Neural progenitor cell (in vitro differentiated cells): ENCODE measurements at regions not wholly inside any gene's neighbourhood (a gene's known extent, or its start where the extent isn't known, plus 50 kb on each side); places are given as distances from the start of the nearest gene placed in this dataset.

Source experiments
- DNase-seq: peaks from one replicate; pipeline ENCODE4 v3.0.0-alpha.2; 2016; ENCODE audit warnings: low spot score
- H2AFZ ChIP-seq: fragments of 200-600 bp; sonication (generic); replicated peaks from 2 replicates; pipeline ENCODE4 v1.6.1; 2016; ENCODE audit warnings: antibody characterized with exemption
- H3F3A ChIP-seq: fragments of 200-600 bp; sonication (generic); 2 replicates; pipeline ENCODE4 v1.6.1; 2016; ENCODE audit warnings: antibody characterized with exemption, low read depth
- H3K27ac ChIP-seq: fragments of 200-600 bp; sonication (generic); 2 replicates; pipeline ENCODE4 v1.5.1; 2016; ENCODE audit warnings: mild to moderate bottlenecking
- H3K27me3 ChIP-seq: fragments of 200-600 bp; sonication (generic); 2 replicates; pipeline ENCODE4 v1.6.1; 2016; ENCODE audit warnings: mild to moderate bottlenecking, moderate library complexity
- H3K36me3 ChIP-seq: fragments of 200-600 bp; sonication (generic); 2 replicates; pipeline ENCODE4 v1.5.1; 2016
- H3K4me1 ChIP-seq: fragments of 200-600 bp; sonication (generic); 2 replicates; pipeline ENCODE4 v1.6.1; 2016; ENCODE audit warnings: mixed run types
- H3K4me2 ChIP-seq: fragments of 200-600 bp; sonication (generic); 2 replicates; pipeline ENCODE4 v1.6.1; 2016
- H3K4me3 ChIP-seq: fragments of 200-600 bp; sonication (generic); 2 replicates; pipeline ENCODE4 v1.5.1; 2016
- H3K79me2 ChIP-seq: fragments of 200-600 bp; sonication (generic); 2 replicates; pipeline ENCODE4 v1.6.1; 2016; ENCODE audit warnings: low read depth
- H3K9ac ChIP-seq: fragments of 200-600 bp; sonication (generic); 2 replicates; pipeline ENCODE4 v1.6.1; 2016
- H3K9me3 ChIP-seq: fragments of 200-600 bp; sonication (generic); 2 replicates; pipeline ENCODE4 v1.5.1; 2016; ENCODE audit warnings: low read depth
- H4K20me1 ChIP-seq: fragments of 200-600 bp; sonication (generic); 2 replicates; pipeline ENCODE4 v1.6.1; 2016; ENCODE audit warnings: low read depth
- H3K27ac Mint-ChIP-seq: 3 replicates; pipeline ENCODE4 v1.8.0; 2021; ENCODE audit warnings: mixed read lengths
- H3K27me3 Mint-ChIP-seq: 2 replicates; pipeline ENCODE4 v1.8.0; 2022; ENCODE audit warnings: low read depth, mild to moderate bottlenecking, inconsistent platforms, moderate library complexity, mixed read lengths; ENCODE audit not compliant: insufficient read depth
- H3K36me3 Mint-ChIP-seq: 3 replicates; pipeline ENCODE4 v1.8.0; 2021; ENCODE audit warnings: mixed read lengths
- H3K4me1 Mint-ChIP-seq: 3 replicates; pipeline ENCODE4 v1.8.0; 2021; ENCODE audit warnings: mixed read lengths
- H3K4me3 Mint-ChIP-seq: 3 replicates; pipeline ENCODE4 v1.8.0; 2021; ENCODE audit warnings: mild to moderate bottlenecking, moderate library complexity, mixed read lengths
- H3K9me3 Mint-ChIP-seq: 3 replicates; pipeline ENCODE4 v1.8.0; 2020; ENCODE audit warnings: mixed read lengths
- EZH2 ChIP-seq: fragments of 200-600 bp; sonication (generic); IDR thresholded peaks from 2 replicates; pipeline ENCODE4 v1.6.1; 2017; ENCODE audit warnings: antibody characterized with exemption, mild to moderate bottlenecking, moderate library complexity
- EZH2phosphoT487 ChIP-seq: fragments of 200-600 bp; sonication (generic); IDR thresholded peaks from 2 replicates; pipeline ENCODE4 v1.6.1; 2017; ENCODE audit warnings: antibody characterized with exemption
- TF ChIP-seq, protein P1 (sequence below): fragments of 200-600 bp; sonication (generic); IDR thresholded peaks from 2 replicates; pipeline ENCODE4 v1.5.1; 2017; ENCODE audit warnings: antibody characterized with exemption, mild to moderate bottlenecking

DNA sequence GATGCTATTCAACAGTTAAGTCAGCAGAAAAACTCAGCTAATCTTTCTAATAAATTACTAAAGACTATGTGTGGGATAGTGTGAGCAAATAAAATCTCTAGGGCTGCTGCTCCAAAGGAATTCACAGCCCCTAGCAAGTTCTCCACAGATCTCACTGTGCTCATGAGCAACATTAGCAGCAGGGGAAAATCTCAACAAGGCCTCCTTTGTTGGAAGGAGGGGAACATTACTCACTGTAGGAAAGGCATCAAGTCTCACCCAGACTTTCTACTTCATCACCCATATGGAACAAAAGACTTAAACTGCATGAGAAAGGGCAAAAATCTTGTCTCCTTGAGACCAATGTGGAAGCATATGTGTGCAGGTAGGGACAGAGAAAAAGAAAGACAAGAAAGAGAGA lies 726.4 kb upstream of the SLC35B3 start:
- Histone ChIP-seq H3K4me3 (no peak overlapping the region), H3K9me3 (no peaks in the 10 kb centered on the region), H3F3A (no peaks in the 10 kb centered on the region), H3K27me3 (no peaks in the 10 kb centered on the region), H4K20me1 (no peaks in the 10 kb centered on the region), H3K4me2 (no peak overlapping the region), H3K36me3 (no peaks in the 10 kb centered on the region), H3K27ac (no peak overlapping the region), H3K9ac (no peak overlapping the region), H3K79me2 (no peaks in the 10 kb centered on the region), H3K4me1 (no peaks in the 10 kb centered on the region), H2AFZ (no peak overlapping the region)
- H3K9me3 Mint-ChIP-seq: peaks cover 8% of the 10 kb centered on the region
- no peaks in the 10 kb centered on the region for H3K36me3 Mint-ChIP-seq
- H3K4me1 Mint-ChIP-seq: no peaks in the 10 kb centered on the region
- H3K27ac Mint-ChIP-seq: no peak overlapping the region
- TF ChIP-seq, protein P1, sequence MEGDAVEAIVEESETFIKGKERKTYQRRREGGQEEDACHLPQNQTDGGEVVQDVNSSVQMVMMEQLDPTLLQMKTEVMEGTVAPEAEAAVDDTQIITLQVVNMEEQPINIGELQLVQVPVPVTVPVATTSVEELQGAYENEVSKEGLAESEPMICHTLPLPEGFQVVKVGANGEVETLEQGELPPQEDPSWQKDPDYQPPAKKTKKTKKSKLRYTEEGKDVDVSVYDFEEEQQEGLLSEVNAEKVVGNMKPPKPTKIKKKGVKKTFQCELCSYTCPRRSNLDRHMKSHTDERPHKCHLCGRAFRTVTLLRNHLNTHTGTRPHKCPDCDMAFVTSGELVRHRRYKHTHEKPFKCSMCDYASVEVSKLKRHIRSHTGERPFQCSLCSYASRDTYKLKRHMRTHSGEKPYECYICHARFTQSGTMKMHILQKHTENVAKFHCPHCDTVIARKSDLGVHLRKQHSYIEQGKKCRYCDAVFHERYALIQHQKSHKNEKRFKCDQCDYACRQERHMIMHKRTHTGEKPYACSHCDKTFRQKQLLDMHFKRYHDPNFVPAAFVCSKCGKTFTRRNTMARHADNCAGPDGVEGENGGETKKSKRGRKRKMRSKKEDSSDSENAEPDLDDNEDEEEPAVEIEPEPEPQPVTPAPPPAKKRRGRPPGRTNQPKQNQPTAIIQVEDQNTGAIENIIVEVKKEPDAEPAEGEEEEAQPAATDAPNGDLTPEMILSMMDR: no peak
- TF ChIP-seq EZH2phosphoT487 (no peak), EZH2 (no peak)
- DNase-seq: no peak
- peaks cover 4% of the 10 kb centered on the region for H3K27me3 Mint-ChIP-seq
- H3K4me3 Mint-ChIP-seq: no peak overlapping the region

DNA sequence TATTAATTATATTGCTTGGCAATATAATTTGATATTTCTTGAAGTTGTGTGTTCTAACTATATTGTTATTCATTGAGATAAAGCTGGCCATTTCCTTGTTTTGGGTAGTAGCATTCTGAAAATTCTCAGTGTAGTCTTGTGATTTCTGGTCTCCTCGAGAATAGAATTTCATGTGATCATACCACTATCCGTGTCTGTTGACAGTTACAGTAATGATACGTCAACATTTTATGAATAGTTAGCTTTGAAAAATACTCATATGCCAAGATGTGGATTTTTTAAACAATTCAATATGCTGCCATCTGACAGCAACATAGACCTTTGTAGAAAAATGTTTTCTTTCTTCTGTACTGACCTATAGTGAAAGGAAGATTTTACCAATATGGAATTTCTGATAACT lies 723.7 kb upstream of the SLC35B3 start:
- DNase-seq: no peak
- H3K4me1 Mint-ChIP-seq: no peaks in the 10 kb centered on the region

DNA sequence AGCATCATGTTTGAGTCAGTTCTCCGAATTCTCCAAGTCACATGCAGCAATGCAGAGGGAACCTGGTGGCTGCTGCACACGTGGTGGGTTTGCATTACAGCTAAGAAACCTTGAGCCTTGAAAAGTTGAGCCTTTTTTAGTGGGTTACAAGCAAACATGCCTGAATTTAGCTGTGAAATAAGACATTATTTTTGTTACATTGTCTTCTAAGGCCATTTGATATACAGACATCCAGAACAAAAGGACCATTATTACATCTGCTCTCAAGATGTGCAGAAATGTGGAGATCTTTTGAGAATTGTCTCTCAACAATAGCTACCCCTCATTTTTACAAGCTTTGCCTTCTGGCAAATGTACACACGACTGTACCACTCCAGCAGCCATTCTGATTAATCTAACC lies 720.5 kb upstream of the SLC35B3 start:
- Histone ChIP-seq H3K4me3 (no peak overlapping the region), H3K4me2 (no peak overlapping the region), H3K4me1 (no peaks in the 10 kb centered on the region), H3K27ac (no peak overlapping the region), H3K9me3 (no peaks in the 10 kb centered on the region), H4K20me1 (no peaks in the 10 kb centered on the region), H3K27me3 (no peaks in the 10 kb centered on the region), H3K9ac (no peak overlapping the region), H3F3A (no peaks in the 10 kb centered on the region), H2AFZ (peak overlapping the region; percentile 14), H3K79me2 (no peaks in the 10 kb centered on the region), H3K36me3 (no peaks in the 10 kb centered on the region)
- DNase-seq: no peak
- TF ChIP-seq, protein P1: no peak
- TF ChIP-seq EZH2phosphoT487 (no peak), EZH2 (no peak)
- no peaks in the 10 kb centered on the region for H3K36me3 Mint-ChIP-seq
- peaks cover 6% of the 10 kb centered on the region for H3K9me3 Mint-ChIP-seq
- H3K27me3 Mint-ChIP-seq: no peaks in the 10 kb centered on the region
- H3K27ac Mint-ChIP-seq: no peak overlapping the region
- no peak overlapping the region for H3K4me3 Mint-ChIP-seq
- H3K4me1 Mint-ChIP-seq: no peaks in the 10 kb centered on the region

More for the DNA sequence above, 723.7 kb upstream of the SLC35B3 start:
- no peak overlapping the region for H3K9ac ChIP-seq
- H3K4me3 Mint-ChIP-seq: no peak overlapping the region
- peaks cover 4% of the 10 kb centered on the region for H3K27me3 Mint-ChIP-seq
- H3K27ac Mint-ChIP-seq: no peak overlapping the region
- no peaks in the 10 kb centered on the region for H3K36me3 Mint-ChIP-seq
- H3K27me3 ChIP-seq: no peaks in the 10 kb centered on the region
- H3K36me3 ChIP-seq: no peaks in the 10 kb centered on the region
- no peak overlapping the region for H3K4me3 ChIP-seq
- H3K4me2 ChIP-seq: no peak overlapping the region
- H3K4me1 ChIP-seq: no peaks in the 10 kb centered on the region
- H3K9me3 ChIP-seq: no peaks in the 10 kb centered on the region
- H4K20me1 ChIP-seq: no peaks in the 10 kb centered on the region
- H3K27ac ChIP-seq: no peak overlapping the region
- H3K79me2 ChIP-seq: no peaks in the 10 kb centered on the region
- no peak overlapping the region for H2AFZ ChIP-seq
- H3F3A ChIP-seq: no peaks in the 10 kb centered on the region
- TF ChIP-seq, protein P1: no peak
- TF ChIP-seq EZH2 (no peak), EZH2phosphoT487 (no peak)
- H3K9me3 Mint-ChIP-seq: peaks cover 8% of the 10 kb centered on the region
